Stimulated activated CD4-positive, alpha-beta T cell treated with anti-CD3 and anti-CD28 coated beads, TNF-alpha, amount 100 ng/mL, for 1 hour (primary cell): ENCODE measurements at regions not wholly inside any gene's neighbourhood (a gene's known extent, or its start where the extent isn't known, plus 50 kb on each side); places are given as distances from the start of the nearest gene placed in this dataset.

Experiments used
- DNase-seq, 3 donors: peaks; one replicate each; pipeline ENCODE4 v3.0.0-alpha.2; 2020; ENCODE audit warnings: low read depth in 3 of 3, low spot score in 1 of 3

- no peak for DNase-seq
Observed at GRCh38 chr14:65794674-65795279, 382.2 kb downstream of the FUT8 start.

- DNase-seq = no peak
Observed at GRCh38 chr14:65798216-65798615, 385.7 kb downstream of the FUT8 start.

GRCh38 chr14:65800694-65801093 is 388.2 kb downstream of the FUT8 start:
- DNase-seq = no peak

GRCh38 chr14:65802196-65802595 is 389.7 kb downstream of the FUT8 start:
- DNase-seq = no peak

GRCh38 chr14:65803885-65804284 is 391.4 kb downstream of the FUT8 start:
- no peak for DNase-seq

- no peak for DNase-seq
Observed at GRCh38 chr14:65804439-65805112, 392.0 kb downstream of the FUT8 start.

- DNase-seq = no peak
Observed at GRCh38 chr14:65805113-65805473, 392.6 kb downstream of the FUT8 start.

GRCh38 chr14:65808390-65808789 is 395.9 kb downstream of the FUT8 start:
- DNase-seq = no peak

GRCh38 chr14:65810322-65810721 is 397.8 kb downstream of the FUT8 start:
- no peak for DNase-seq

- no peak for DNase-seq
Observed at GRCh38 chr14:65813760-65814384, 401.3 kb downstream of the FUT8 start.

GRCh38 chr14:65815127-65815526 is 402.6 kb downstream of the FUT8 start:
- no peak for DNase-seq

GRCh38 chr14:65817011-65817410 is 404.5 kb downstream of the FUT8 start:
- DNase-seq = no peak

- no peak for DNase-seq
Observed at GRCh38 chr14:65819569-65819968, 407.0 kb downstream of the FUT8 start.

GRCh38 chr14:65821224-65821753 is 408.8 kb downstream of the FUT8 start:
- no peak for DNase-seq

- peak; percentile 20 to 22 (median 22) for DNase-seq
Observed at GRCh38 chr14:65824285-65824977, 411.9 kb downstream of the FUT8 start.

- DNase-seq = no peak
Observed at GRCh38 chr14:65824978-65825299, 412.4 kb downstream of the FUT8 start.

- no peak for DNase-seq
Observed at GRCh38 chr14:65826946-65827345, 414.4 kb downstream of the FUT8 start.

- no peak for DNase-seq
Observed at GRCh38 chr14:65827520-65827919, 415.0 kb downstream of the FUT8 start.

GRCh38 chr14:65828396-65828795 is 415.9 kb downstream of the FUT8 start:
- no peak for DNase-seq

- no peak for DNase-seq
Observed at GRCh38 chr14:65832431-65833266, 420.1 kb downstream of the FUT8 start.

- no peak for DNase-seq
Observed at GRCh38 chr14:65833267-65833880, 420.8 kb downstream of the FUT8 start.
